Lower leg skin (tissue), 4 donors: ENCODE measurements at regions not wholly inside any gene's neighbourhood (a gene's known extent, or its start where the extent isn't known, plus 50 kb on each side); places are given as distances from the start of the nearest gene placed in this dataset.

Experiments
- DNase-seq, 2 donors: peaks; one replicate each; pipeline ENCODE4 v3.0.0-alpha.2; 2019; ENCODE audit warnings: low spot score in 2 of 2
- H3K4me3 ChIP-seq: fragments of 200-600 bp; sonication (generic); 2 replicates; pipeline ENCODE4 v1.5.1; 2017; ENCODE audit warnings: mild to moderate bottlenecking, low read depth; ENCODE audit not compliant: poor library complexity, severe bottlenecking
- POLR2A ChIP-seq, 2 donors: fragments of 450-650 bp; IDR thresholded peaks; one replicate each; pipeline ENCODE4 v1.6.1; 2016 to 2017; ENCODE audit warnings: antibody characterized with exemption in 2 of 2, mild to moderate bottlenecking in 1 of 2, moderate library complexity in 1 of 2
- WGBS, 2 donors: methylation state at CpG; one replicate each; pipeline ENCODE4 v1.1.5; 2018; 5-methylcytosine and 5-hydroxymethylcytosine counted together
- intact Hi-C: fragments of 100-400 bp; cut with DNase I; formaldehyde crosslinking; loops from one replicate; pipeline ENCODE4 v1.15.0; 2023; ENCODE audit warnings: low total_unique reads
- TF ChIP-seq, protein P1 (sequence below), 3 donors: fragments of 450-650 bp; IDR thresholded peaks; one replicate each; pipeline ENCODE4 v1.5.1; 2016; ENCODE audit warnings: antibody characterized with exemption in 3 of 3, mild to moderate bottlenecking in 3 of 3, moderate library complexity in 2 of 3

DNA sequence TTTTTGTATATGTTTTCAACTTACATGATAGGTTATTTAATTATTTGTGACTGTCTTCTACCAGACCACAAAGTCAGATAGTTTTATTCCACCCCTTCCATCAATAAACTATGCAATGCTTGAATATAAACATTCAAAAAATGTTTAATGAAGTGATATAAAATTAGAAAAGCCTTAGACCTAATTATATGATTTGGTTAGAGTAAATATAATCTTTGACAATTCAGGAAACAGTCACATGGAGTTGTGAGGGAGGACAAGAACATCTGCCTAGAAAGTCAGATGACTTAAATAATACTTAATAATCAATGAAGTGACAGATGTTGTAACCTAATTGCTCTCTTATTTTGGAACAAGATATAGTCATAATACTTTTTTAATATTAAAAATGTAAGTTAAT lies 710.3 kb downstream of the ZBBX start:
- no peak for DNase-seq
- no peak overlapping the region for H3K4me3 ChIP-seq
- TF ChIP-seq, protein P1, sequence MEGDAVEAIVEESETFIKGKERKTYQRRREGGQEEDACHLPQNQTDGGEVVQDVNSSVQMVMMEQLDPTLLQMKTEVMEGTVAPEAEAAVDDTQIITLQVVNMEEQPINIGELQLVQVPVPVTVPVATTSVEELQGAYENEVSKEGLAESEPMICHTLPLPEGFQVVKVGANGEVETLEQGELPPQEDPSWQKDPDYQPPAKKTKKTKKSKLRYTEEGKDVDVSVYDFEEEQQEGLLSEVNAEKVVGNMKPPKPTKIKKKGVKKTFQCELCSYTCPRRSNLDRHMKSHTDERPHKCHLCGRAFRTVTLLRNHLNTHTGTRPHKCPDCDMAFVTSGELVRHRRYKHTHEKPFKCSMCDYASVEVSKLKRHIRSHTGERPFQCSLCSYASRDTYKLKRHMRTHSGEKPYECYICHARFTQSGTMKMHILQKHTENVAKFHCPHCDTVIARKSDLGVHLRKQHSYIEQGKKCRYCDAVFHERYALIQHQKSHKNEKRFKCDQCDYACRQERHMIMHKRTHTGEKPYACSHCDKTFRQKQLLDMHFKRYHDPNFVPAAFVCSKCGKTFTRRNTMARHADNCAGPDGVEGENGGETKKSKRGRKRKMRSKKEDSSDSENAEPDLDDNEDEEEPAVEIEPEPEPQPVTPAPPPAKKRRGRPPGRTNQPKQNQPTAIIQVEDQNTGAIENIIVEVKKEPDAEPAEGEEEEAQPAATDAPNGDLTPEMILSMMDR (IDR thresholded peaks at IDR 0.05) = no peak
- intact Hi-C loops = no loop called here

DNA sequence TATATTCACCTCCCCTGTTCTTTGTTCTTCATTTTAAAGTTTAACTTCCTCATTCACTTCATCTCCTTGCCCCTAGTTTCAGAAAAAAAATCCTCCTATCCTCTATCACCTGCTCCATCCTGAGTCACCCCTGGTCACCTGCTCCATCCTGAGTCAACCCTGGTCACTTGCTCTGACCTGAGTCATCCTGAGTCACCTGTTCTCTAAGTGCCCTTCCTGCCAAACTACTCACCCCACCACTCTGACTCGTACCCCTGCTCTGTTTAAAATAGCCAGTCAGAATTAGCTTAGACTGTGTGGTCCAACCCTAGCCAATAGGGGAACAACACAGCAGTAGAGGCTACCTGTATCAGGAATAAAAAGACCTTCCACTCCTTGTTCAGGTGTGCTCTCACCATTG lies 716.9 kb downstream of the ZBBX start:
- no peak overlapping the region for H3K4me3 ChIP-seq
- no peak for DNase-seq
- 34 to 47% methylated on average over 1 of the region's 1 CpG for WGBS, 2 donors
- TF ChIP-seq, protein P1 (IDR thresholded peaks at IDR 0.05) = no peak
- no peak for TF ChIP-seq POLR2A (IDR thresholded peaks at IDR 0.05)
- intact Hi-C loops = no loop called here

DNA sequence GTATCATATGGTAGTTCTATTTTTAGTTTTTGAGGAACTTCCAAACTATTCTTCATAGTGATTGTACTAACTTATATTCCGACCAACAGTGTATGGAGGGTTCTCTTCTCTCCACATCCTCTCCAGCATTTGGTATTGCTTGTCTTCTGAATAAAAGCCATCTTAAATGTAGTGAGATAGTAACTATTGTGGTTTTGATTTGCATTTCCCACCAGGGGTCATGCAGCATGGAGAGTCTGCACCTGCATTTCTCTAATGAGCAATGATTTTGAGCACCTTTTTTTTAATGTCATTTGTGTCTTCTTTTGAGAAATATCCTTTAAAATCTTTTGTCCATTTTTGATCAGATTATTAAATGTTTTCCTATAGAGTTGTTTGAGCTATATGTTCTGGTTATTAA lies 718.5 kb downstream of the ZBBX start:
- no peak for TF ChIP-seq POLR2A (IDR thresholded peaks at IDR 0.05)
- TF ChIP-seq, protein P1 (IDR thresholded peaks at IDR 0.05) = no peak
- intact Hi-C loops = no loop called here
- 84 to 95% methylated on average over 1 of the region's 1 CpG for WGBS, 2 donors
- DNase-seq = no peak
- H3K4me3 ChIP-seq = no peak overlapping the region

DNA sequence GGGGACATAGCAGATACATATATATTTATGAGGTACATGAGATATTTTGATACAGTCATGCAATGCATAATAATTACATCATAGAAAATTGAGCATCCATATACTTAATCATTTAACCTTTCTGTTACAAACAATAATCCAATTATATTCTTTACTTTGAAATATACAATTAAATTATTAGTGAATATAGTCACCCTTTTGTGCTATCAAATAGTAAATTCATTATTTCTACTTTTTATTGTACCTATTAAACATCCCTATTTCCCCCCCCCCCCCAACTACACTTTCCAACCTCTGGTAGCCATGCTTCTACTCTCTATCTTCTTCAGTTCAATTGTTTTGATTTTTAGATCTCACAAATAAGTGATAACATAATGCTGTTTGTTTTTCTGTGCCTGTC lies 719.1 kb downstream of the ZBBX start:
- no peak for DNase-seq
- intact Hi-C loops = no loop called here
- no peak overlapping the region for H3K4me3 ChIP-seq
- no peak for TF ChIP-seq POLR2A (IDR thresholded peaks at IDR 0.05)
- TF ChIP-seq, protein P1 (IDR thresholded peaks at IDR 0.05) = no peak

DNA sequence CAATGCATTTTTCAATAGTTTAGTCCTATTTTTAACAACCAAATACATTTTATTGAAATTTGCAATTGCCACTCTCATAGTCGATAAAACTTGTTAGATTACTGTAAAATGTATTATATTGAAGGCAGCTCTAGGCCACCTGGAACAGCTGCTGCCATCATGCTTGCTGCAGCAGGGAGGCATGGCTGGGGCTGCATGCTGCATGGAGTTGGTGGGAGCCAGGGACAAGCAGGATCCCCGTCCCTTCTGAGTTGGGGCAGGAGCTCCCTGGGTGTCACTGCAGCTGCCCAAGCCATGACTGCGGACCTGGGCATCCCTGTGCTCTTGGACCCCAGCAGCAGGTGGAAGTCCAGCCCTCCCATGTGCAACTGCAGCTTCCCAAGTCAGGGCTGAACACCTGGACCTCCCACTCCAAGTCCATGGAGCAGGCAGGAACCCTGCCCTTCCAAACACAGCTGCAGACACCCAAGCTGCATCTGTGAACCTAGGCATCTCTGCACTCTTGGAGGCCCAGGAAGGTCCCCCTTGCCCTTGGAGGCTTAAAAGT lies 742.0 kb downstream of the ZBBX start:
- no peak for DNase-seq
- intact Hi-C loops = no loop called here
- TF ChIP-seq, protein P1 (IDR thresholded peaks at IDR 0.05) = no peak
- TF ChIP-seq POLR2A (IDR thresholded peaks at IDR 0.05) = no peak
- WGBS, 2 donors = 79 to 81% methylated on average over 3 of the region's 3 CpGs
- no peak overlapping the region for H3K4me3 ChIP-seq

DNA sequence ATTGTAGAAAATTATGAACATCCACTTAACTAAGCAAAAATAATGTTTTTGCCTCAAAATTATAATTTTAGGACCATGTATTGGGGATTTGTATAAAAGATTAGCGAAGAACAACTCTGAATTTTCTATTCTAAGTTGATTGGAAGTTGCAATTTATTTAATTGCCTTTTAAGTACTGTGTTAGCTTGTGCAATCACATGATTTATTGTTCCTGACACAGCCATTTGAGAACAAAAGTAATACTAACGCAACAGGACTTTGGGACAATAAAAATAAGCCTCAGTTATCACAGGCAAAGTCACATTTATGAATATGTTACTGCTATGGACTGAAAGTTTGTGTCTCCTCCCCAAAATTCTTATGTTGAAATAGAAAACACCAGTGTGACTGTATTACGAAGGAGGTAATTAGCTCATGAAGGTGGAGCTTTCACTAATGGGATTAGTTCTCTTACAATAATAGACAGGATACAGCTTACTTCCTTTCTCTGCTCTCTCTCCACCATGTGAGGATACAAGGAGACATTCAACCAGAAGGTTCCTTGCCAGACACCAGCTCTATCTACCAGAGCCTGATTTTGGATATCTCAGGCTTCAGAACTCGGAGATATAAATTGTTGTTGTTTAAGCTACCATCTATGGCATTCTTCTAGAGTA lies 745.9 kb downstream of the ZBBX start:
- WGBS, 2 donors = 54 to 61% methylated on average over 4 of the region's 4 CpGs
- no peak for TF ChIP-seq POLR2A (IDR thresholded peaks at IDR 0.05)
- TF ChIP-seq, protein P1 (IDR thresholded peaks at IDR 0.05) = no peak
- intact Hi-C loops = no loop called here
- no peak overlapping the region for H3K4me3 ChIP-seq
- no peak for DNase-seq
